ENCODE measurements at regions not wholly inside any gene's neighbourhood (a gene's known extent, or its start where the extent isn't known, plus 50 kb on each side); places are given as distances from the start of the nearest gene placed in this dataset.

DNA sequence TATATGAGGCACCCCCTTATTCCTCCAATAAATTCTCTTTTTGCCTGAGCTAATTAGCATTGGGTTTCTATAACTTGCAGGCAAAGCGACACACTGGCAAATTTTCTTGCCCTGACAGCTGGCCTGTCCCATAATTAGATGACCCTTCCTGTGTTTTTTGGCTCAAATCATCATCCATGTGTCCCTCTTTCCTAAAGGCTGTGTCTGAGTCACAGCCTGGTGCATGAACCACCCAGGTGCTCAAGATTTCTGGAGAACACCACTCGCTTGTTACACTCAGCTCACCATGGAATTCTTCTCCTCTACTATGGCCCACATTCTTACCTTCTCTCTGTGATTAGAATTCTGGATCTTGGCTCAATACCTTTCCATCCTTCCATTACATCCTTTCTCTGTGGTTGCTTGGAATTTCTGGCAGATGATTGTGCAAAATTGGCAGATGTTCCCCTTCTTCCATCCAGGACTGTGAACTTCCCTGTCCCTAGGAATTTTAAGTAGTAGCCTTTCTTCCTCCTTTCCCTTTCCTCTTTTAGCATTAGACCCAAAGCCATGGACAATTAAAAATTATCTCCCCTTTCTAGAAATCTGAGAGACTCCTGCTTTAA lies 116.0 kb upstream of the ANKRD1 start:
- no peak overlapping the region for H3K4me3 ChIP-seq (ENCODE audit: low read length)
- TF ChIP-seq, protein P1, sequence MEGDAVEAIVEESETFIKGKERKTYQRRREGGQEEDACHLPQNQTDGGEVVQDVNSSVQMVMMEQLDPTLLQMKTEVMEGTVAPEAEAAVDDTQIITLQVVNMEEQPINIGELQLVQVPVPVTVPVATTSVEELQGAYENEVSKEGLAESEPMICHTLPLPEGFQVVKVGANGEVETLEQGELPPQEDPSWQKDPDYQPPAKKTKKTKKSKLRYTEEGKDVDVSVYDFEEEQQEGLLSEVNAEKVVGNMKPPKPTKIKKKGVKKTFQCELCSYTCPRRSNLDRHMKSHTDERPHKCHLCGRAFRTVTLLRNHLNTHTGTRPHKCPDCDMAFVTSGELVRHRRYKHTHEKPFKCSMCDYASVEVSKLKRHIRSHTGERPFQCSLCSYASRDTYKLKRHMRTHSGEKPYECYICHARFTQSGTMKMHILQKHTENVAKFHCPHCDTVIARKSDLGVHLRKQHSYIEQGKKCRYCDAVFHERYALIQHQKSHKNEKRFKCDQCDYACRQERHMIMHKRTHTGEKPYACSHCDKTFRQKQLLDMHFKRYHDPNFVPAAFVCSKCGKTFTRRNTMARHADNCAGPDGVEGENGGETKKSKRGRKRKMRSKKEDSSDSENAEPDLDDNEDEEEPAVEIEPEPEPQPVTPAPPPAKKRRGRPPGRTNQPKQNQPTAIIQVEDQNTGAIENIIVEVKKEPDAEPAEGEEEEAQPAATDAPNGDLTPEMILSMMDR (conservative IDR thresholded peaks at IDR 0.05; ENCODE audit: low read length), result no peak
- DNase-seq (ENCODE audit: low read depth), result peak; percentile 40

DNA sequence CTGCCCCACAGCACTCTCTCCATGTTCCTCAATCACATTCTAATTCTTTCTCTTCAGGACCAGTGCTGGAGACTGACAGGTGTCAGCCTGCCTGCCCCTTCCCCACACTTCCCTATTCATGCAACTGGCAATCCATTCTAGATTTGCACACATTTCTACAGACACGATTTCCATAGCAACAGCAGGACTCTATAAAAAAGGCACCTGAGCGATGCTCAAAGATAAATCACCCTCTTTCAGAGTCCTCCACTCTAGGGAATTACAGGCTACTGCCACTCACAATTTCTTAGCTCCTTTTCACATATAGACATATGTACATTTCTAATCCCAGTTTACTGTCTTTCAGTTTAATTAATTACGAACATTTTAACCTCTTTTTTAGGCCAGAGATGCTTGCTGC lies 118.1 kb upstream of the ANKRD1 start:
- DNase-seq (ENCODE audit: low read depth), result no peak
- H3K4me3 ChIP-seq (ENCODE audit: low read length), result no peak overlapping the region
- TF ChIP-seq, protein P1 (conservative IDR thresholded peaks at IDR 0.05; ENCODE audit: low read length), result no peak

DNA sequence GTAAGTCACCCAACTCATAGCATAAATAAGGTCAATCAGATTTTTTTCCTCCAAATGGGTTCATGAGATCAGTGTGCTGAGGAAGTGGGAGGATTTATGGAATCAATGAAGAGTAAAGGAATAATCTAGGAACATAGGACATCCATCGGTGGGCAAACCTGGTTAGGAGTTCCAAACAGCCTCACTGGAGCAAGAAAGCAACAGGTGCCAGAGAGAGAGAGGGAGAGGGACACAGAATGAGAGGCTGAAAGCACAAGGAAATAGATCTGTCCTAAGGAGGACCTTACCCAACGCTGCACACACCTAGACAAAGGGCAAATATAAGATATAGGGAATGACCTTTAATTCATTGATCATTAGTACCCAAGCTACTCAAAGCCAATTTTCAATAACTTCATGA lies 119.5 kb upstream of the ANKRD1 start:
- DNase-seq (ENCODE audit: low read depth), result no peak
- TF ChIP-seq, protein P1 (conservative IDR thresholded peaks at IDR 0.05; ENCODE audit: low read length), result no peak
- H3K4me3 ChIP-seq (ENCODE audit: low read length), result no peak overlapping the region

DNA sequence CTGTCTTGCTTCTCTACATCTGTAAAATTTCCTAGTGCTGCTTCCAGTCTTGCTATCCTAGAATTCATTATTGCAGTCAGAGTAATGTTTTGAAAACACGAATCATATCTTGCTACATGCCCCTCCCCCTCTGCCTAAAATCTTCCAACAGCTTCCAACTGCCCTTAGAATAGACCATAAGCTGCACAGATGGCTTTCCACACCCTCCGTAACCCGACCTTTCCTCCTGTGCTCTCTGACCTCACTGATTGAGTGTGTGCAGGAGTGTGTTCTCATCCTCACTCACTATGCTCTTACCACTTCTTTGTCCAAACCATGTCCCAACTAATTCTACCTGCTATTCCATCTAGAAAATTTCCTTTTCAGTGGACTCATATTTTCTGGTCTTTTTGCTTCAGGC lies 121.2 kb upstream of the ANKRD1 start:
- no peak for DNase-seq (ENCODE audit: low read depth)
- TF ChIP-seq, protein P1 (conservative IDR thresholded peaks at IDR 0.05; ENCODE audit: low read length), result no peak
- H3K4me3 ChIP-seq (ENCODE audit: low read length), result no peak overlapping the region

DNA sequence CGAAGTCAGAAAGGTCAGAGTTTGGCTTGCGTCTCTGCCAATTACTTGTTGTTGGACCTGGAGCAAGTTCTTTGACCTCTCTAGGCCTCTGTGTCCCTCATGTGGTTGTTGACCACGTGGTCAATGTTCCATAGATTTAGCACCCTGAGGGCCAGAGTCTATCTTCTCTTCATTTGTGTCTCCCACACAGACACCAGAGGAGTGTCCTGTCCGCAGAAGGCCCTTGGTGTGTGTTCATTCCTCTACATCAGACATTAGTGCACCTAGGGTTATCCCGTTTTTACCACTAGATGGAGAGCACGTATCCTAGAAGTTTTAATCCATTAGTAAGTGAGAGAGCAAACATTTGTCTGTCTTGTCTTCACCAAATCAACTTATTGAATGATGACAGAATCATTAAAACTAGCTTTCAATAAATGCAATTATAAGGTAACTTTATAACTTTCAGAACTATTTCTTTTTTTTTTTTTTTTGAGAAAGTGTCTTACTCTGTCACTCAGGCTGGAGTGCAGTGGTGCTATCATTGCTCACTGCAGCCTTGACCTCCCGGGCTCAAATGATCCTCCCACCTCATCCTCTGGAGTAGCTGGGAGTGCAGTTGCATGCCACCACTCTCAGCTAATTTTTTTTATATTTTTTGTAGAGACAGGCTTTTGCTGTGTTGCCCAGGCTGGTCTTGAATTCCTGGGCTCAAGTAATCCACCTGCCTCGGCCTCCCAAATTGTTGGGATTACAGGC lies 122.5 kb upstream of the ANKRD1 start:
- TF ChIP-seq, protein P1 (conservative IDR thresholded peaks at IDR 0.05; ENCODE audit: low read length), result peak; percentile 59
- peak; percentile 25 for DNase-seq (ENCODE audit: low read depth)
- no peak overlapping the region for H3K4me3 ChIP-seq (ENCODE audit: low read length)

DNA sequence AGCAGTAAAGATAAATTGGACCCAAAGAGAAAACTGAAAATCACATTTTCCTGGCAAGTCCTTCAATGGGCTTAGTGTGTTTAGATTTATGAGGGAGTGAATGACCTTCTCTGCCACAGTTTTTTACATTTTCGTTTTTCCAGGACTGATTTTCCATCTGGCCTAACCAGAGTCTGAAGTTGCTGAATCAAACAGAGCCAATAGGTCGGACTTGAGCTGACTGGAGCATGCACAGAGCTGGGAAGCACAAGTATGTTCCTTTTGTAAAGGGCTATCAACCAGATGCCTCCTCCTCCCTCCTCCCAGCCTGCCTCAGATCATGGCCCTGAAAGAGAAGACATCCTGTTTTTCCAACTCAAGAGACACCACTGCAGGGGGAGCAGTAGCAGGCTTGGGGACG lies 126.0 kb upstream of the ANKRD1 start:
- no peak overlapping the region for H3K4me3 ChIP-seq (ENCODE audit: low read length)
- TF ChIP-seq, protein P1 (conservative IDR thresholded peaks at IDR 0.05; ENCODE audit: low read length), result no peak
- no peak for DNase-seq (ENCODE audit: low read depth)

DNA sequence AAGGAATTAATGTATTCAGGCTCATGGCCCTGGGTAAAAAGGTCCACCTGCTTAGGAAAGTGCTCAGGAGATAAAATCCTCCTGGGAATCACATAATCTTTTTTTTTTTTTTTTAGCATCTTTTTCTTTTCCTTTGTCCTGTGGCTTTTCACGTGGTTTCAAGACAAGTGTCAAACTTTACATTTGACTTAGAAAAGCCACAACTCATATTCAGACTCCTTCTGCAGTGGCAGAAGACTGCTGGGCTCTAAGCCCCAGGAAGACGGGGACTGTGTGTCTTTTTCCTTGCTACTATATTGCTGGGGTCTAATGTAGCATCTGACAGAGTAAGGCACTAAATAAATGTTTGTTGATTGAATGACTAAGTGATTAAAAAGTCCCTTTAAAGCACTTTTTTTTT lies 127.5 kb upstream of the ANKRD1 start:
- no peak for DNase-seq (ENCODE audit: low read depth)
- no peak overlapping the region for H3K4me3 ChIP-seq (ENCODE audit: low read length)
- TF ChIP-seq, protein P1 (conservative IDR thresholded peaks at IDR 0.05; ENCODE audit: low read length), result no peak
